Activated CD4-positive, alpha-beta T cell treated with anti-CD3 and anti-CD28 coated beads, Interleukin-2, amount 10 ng/mL, durations not matched to agents 7 days and 5 days (primary cell): ENCODE measurements at regions not wholly inside any gene's neighbourhood (a gene's known extent, or its start where the extent isn't known, plus 50 kb on each side); places are given as distances from the start of the nearest gene placed in this dataset.

Source experiments
- CTCF ChIA-PET: fragments of 350-600 bp; sonication (Branson Sonifier 250); formaldehyde crosslinking; loops from one replicate; lab custom pipeline; 2021; ENCODE audit warnings: antibody characterized with exemption; lab: Charles Lee
- POLR2A ChIA-PET: fragments of 350-600 bp; sonication (Branson Sonifier 250); formaldehyde crosslinking; loops from one replicate; lab custom pipeline; 2021; ENCODE audit warnings: antibody characterized with exemption; lab: Charles Lee
- DNase-seq: peaks from one replicate; pipeline ENCODE4 v3.0.0-alpha.2; 2020
- H3K27ac Mint-ChIP-seq: one replicate; pipeline ENCODE4 v1.8.0; 2021; ENCODE audit warnings: mild to moderate bottlenecking, moderate library complexity, mixed read lengths
- H3K27me3 Mint-ChIP-seq: one replicate; pipeline ENCODE4 v1.8.0; 2021; ENCODE audit warnings: mixed read lengths
- H3K36me3 Mint-ChIP-seq: one replicate; pipeline ENCODE4 v1.8.0; 2021; ENCODE audit warnings: low read depth, mixed read lengths
- H3K4me1 Mint-ChIP-seq: one replicate; pipeline ENCODE4 v1.8.0; 2021; ENCODE audit warnings: mixed read lengths
- H3K4me3 Mint-ChIP-seq: one replicate; pipeline ENCODE4 v1.8.0; 2021; ENCODE audit warnings: mild to moderate bottlenecking, moderate library complexity, mixed read lengths
- H3K9me3 Mint-ChIP-seq: one replicate; pipeline ENCODE4 v1.8.0; 2021; ENCODE audit warnings: mixed read lengths

- H3K36me3 Mint-ChIP-seq = no peaks in the 10 kb centered on the region
- H3K4me3 Mint-ChIP-seq = no peak overlapping the region
- no peak overlapping the region for H3K27ac Mint-ChIP-seq
- DNase-seq = no peak
- CTCF ChIA-PET = no interaction called here
- POLR2A ChIA-PET = no interaction called here
- no peaks in the 10 kb centered on the region for H3K4me1 Mint-ChIP-seq
- H3K9me3 Mint-ChIP-seq = no peaks in the 10 kb centered on the region
- H3K27me3 Mint-ChIP-seq = peaks cover 14% of the 10 kb centered on the region
Observed at GRCh38 chr3:194970066-194970465, 284.4 kb downstream of the FAM43A start.

DNA sequence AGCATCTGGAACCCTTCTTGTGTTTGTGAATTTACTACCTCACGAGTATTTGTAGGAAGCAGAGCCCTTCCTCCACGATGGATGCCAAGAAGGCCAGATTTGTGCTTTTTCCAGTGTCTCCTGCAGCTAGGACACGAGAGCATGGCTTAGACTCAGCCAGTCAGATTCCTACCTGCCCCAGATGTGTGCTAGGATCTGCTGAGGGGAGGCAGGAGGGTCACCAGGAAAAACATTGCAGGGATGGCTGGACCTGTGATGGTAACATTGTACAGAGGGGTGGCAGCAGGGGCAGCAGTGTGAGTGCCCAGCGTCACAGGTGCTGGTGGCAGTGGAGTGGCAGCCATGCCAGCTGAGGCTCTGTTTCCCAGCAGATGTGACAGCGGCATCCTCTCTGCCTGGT lies 285.3 kb downstream of the FAM43A start:
- no peaks in the 10 kb centered on the region for H3K4me1 Mint-ChIP-seq
- no peak overlapping the region for H3K4me3 Mint-ChIP-seq

DNA sequence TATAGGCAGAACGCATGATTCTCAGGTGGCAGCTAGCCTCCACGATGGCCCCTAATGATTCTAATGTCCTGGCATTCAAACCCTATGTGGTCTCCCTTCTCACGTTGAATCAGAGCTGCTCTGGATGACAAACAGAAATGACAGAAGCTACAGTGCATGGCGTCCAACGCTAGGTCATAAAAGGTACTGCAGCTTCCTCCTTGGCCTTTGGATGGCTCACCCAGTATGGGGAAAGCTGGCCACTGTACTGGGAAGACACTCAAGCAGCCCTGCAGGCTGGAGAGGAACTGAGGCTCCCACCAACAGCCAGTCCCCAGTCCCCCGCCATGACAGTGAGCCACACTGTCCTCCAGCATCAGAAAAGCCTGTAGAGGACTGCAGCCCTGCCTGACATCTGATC lies 286.3 kb downstream of the FAM43A start:
- H3K4me3 Mint-ChIP-seq = no peak overlapping the region
- H3K9me3 Mint-ChIP-seq = no peaks in the 10 kb centered on the region
- no peaks in the 10 kb centered on the region for H3K36me3 Mint-ChIP-seq
- CTCF ChIA-PET = interaction anchor here (1.0 to 1.6 kb wide), 2 partner anchors 11 to 15 kb away, joined by 3 to 5 read pairs; no protein-coding TSS in a partner anchor
- H3K27ac Mint-ChIP-seq = no peak overlapping the region
- POLR2A ChIA-PET = no interaction called here
- no peak for DNase-seq
- H3K4me1 Mint-ChIP-seq = no peaks in the 10 kb centered on the region
- H3K27me3 Mint-ChIP-seq = peaks cover 10% of the 10 kb centered on the region

More for the DNA sequence above, 285.3 kb downstream of the FAM43A start:
- CTCF ChIA-PET = interaction anchor here (1.0 to 1.6 kb wide), 2 partner anchors 10 to 16 kb away, joined by 3 to 5 read pairs; no protein-coding TSS in a partner anchor
- DNase-seq = no peak
- POLR2A ChIA-PET = no interaction called here
- H3K27me3 Mint-ChIP-seq = peaks cover 12% of the 10 kb centered on the region
- H3K9me3 Mint-ChIP-seq = no peaks in the 10 kb centered on the region
- H3K27ac Mint-ChIP-seq = no peak overlapping the region
- H3K36me3 Mint-ChIP-seq = no peaks in the 10 kb centered on the region

GRCh38 chr3:194972641-194973040 lies 287.0 kb downstream of the FAM43A start:
- Mint-ChIP-seq H3K27ac (no peak overlapping the region), H3K4me1 (no peaks in the 10 kb centered on the region), H3K9me3 (no peaks in the 10 kb centered on the region), H3K36me3 (no peaks in the 10 kb centered on the region), H3K4me3 (no peak overlapping the region), H3K27me3 (peaks cover 9% of the 10 kb centered on the region)
- ChIA-PET POLR2A (no interaction called here), CTCF (interaction anchor here (1.6 kb wide), 1 partner anchor 14 kb away, joined by 5 read pairs; no protein-coding TSS in a partner anchor)
- DNase-seq = no peak

DNA sequence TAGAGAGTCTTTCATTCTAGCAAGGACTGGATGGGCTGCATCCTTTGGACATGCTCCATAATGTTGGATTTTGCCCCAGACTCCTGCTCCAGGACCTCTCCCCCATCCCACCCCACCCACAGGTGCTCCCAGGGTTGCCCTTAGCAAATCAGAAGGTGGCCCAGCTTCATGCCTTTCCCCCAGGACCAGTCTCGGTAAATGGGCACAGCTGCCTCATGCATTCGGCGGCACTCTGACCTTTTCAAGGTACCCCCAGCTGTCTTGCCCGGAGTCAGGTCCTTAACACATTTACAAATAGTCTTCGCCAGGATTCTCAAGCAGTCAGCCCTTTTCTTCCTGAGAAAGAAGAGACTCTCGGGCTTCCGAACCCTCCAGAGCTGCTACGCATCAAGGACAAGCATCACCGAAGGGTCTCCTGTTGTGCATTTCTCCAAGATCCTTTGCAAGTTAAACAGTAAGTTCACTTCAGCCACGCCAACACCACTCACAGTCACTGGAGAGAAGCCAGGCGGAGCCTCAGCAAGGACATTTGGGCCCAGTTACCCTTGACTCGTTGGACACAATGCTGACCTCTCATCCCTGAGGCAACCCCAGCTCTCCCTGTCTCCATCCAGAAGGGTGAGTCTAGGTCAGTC lies 287.8 kb downstream of the FAM43A start:
- CTCF ChIA-PET = interaction anchor here (1.2 kb wide), 1 partner anchor 101 kb away, joined by 5 read pairs; no protein-coding TSS in a partner anchor
- peaks cover 4% of the 10 kb centered on the region for H3K27me3 Mint-ChIP-seq
- H3K9me3 Mint-ChIP-seq = no peaks in the 10 kb centered on the region
- no peak overlapping the region for H3K27ac Mint-ChIP-seq
- no peaks in the 10 kb centered on the region for H3K36me3 Mint-ChIP-seq
- no peak overlapping the region for H3K4me3 Mint-ChIP-seq
- POLR2A ChIA-PET = no interaction called here
- no peak for DNase-seq
- H3K4me1 Mint-ChIP-seq = no peaks in the 10 kb centered on the region

- H3K4me1 Mint-ChIP-seq = no peaks in the 10 kb centered on the region
- ChIA-PET CTCF (no interaction called here), POLR2A (no interaction called here)
- no peak overlapping the region for H3K4me3 Mint-ChIP-seq
- no peak overlapping the region for H3K27ac Mint-ChIP-seq
- no peaks in the 10 kb centered on the region for H3K27me3 Mint-ChIP-seq
- no peak for DNase-seq
- H3K36me3 Mint-ChIP-seq = no peaks in the 10 kb centered on the region
- H3K9me3 Mint-ChIP-seq = no peaks in the 10 kb centered on the region
Observed at GRCh38 chr3:194974468-194975135, 288.9 kb downstream of the FAM43A start.

DNA sequence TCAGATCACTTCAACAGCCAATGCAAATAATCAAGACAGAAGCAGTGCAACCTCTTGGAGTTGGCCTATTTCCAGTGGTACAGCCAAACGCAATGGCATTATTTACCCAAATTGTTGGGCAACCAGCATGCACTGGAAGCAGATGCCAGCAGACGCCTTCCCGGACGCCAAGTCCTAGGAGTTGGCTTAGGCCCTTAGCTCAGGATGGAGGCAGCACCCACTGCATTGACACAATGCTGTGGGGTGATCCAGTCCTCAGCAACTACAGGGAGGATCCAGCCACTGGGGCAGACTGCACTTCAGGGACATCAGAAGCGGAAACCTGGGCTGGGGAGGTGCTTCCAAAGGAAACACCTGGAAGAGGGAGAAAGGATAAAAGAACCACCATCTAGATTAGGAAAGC lies 290.4 kb downstream of the FAM43A start:
- DNase-seq = no peak
- no peak overlapping the region for H3K27ac Mint-ChIP-seq
- CTCF ChIA-PET = interaction anchor here (0.9 kb wide), 1 partner anchor 10 kb away, joined by 3 read pairs; no protein-coding TSS in a partner anchor

DNA sequence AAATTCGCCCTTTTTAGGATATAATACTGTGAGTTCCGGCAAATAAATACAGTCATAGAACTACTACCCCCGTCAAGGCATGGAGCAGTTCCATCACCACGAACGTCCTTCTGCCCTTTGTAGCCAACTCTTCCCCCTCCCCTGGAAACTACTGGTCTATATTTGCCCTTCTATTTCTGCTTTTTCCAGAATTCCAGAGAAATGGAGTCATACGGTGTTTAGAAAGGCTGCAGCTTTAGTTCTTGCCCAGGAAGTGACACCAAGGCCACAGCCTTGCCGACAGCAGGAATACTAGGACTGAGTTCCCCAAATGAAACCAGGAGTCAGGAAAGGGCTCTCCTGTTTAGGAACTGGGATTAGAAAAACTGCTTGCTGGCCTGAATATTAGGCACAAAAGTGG lies 291.2 kb downstream of the FAM43A start:
- no peaks in the 10 kb centered on the region for H3K4me1 Mint-ChIP-seq
- ChIA-PET POLR2A (no interaction called here), CTCF (interaction anchor here (0.9 kb wide), 1 partner anchor 9 kb away, joined by 3 read pairs; no protein-coding TSS in a partner anchor)
- H3K4me3 Mint-ChIP-seq = no peak overlapping the region
- no peaks in the 10 kb centered on the region for H3K9me3 Mint-ChIP-seq
- H3K36me3 Mint-ChIP-seq = no peaks in the 10 kb centered on the region
- DNase-seq = no peak
- peaks cover 8% of the 10 kb centered on the region for H3K27me3 Mint-ChIP-seq
- no peak overlapping the region for H3K27ac Mint-ChIP-seq

More for the DNA sequence above, 290.4 kb downstream of the FAM43A start:
- H3K36me3 Mint-ChIP-seq = no peaks in the 10 kb centered on the region
- POLR2A ChIA-PET = no interaction called here
- peaks cover 6% of the 10 kb centered on the region for H3K27me3 Mint-ChIP-seq
- no peak overlapping the region for H3K4me3 Mint-ChIP-seq
- no peaks in the 10 kb centered on the region for H3K4me1 Mint-ChIP-seq
- no peaks in the 10 kb centered on the region for H3K9me3 Mint-ChIP-seq

DNA sequence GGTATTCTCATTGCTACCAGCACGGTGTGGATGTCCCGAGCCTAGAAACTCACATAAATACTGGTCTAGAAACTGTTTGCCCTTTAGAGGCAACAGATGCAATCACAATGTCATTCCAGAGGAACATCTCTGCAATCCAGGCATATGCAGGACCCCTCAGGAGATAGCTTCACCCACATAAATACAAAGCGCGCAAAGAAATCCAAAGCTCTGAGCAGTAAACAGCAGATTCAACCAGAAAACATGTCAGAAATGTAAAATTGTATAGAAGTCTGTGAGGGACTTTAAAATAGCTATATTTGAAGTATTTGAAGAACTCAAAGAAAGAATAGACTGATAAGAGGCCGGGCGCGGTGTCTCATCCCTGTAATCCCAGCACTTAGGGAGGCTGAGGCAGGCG lies 291.7 kb downstream of the FAM43A start:
- peaks cover 8% of the 10 kb centered on the region for H3K27me3 Mint-ChIP-seq
- CTCF ChIA-PET = no interaction called here
- H3K36me3 Mint-ChIP-seq = no peaks in the 10 kb centered on the region
- no peak overlapping the region for H3K27ac Mint-ChIP-seq
- no peaks in the 10 kb centered on the region for H3K9me3 Mint-ChIP-seq
- no peak overlapping the region for H3K4me3 Mint-ChIP-seq
- POLR2A ChIA-PET = no interaction called here
- no peak for DNase-seq
- H3K4me1 Mint-ChIP-seq = no peaks in the 10 kb centered on the region

DNA sequence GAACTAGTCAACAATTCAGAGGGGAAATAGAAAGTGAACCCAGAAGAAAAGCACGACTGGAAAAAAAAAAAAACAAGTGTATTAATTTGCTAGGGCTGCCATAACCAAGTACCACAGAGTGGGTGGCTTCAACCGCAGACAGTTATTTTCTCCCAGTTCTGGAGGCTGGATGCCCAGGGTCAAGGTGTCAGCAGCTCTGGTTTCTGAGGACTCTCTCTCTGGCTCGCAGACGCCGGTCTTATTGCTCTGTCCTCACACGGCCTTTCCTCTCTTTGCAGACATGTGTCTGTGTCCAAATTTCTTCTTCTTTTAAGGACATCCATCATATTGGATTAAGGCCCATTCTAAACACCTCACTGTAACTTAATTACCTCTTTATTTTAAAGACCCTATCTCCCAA lies 291.8 kb downstream of the XXYLT1 start:
- no peak overlapping the region for H3K4me3 Mint-ChIP-seq
- no peaks in the 10 kb centered on the region for H3K4me1 Mint-ChIP-seq
- H3K9me3 Mint-ChIP-seq = no peaks in the 10 kb centered on the region
- DNase-seq = no peak
- H3K27ac Mint-ChIP-seq = no peak overlapping the region
- ChIA-PET POLR2A (no interaction called here), CTCF (no interaction called here)
- peaks cover 16% of the 10 kb centered on the region for H3K27me3 Mint-ChIP-seq
- no peaks in the 10 kb centered on the region for H3K36me3 Mint-ChIP-seq

GRCh38 chr3:194982472-194982871 lies 288.5 kb downstream of the XXYLT1 start:
- no peaks in the 10 kb centered on the region for H3K4me1 Mint-ChIP-seq
- no peaks in the 10 kb centered on the region for H3K9me3 Mint-ChIP-seq
- ChIA-PET POLR2A (no interaction called here), CTCF (no interaction called here)
- H3K27me3 Mint-ChIP-seq = peaks cover 24% of the 10 kb centered on the region
- DNase-seq = no peak
- H3K36me3 Mint-ChIP-seq = no peaks in the 10 kb centered on the region
- H3K4me3 Mint-ChIP-seq = no peak overlapping the region
- no peak overlapping the region for H3K27ac Mint-ChIP-seq

- Mint-ChIP-seq H3K9me3 (no peaks in the 10 kb centered on the region), H3K27ac (no peak overlapping the region), H3K4me3 (no peak overlapping the region), H3K36me3 (no peaks in the 10 kb centered on the region), H3K4me1 (no peaks in the 10 kb centered on the region), H3K27me3 (peaks cover 24% of the 10 kb centered on the region)
- DNase-seq = no peak
- ChIA-PET CTCF (no interaction called here), POLR2A (no interaction called here)
Observed at GRCh38 chr3:194983121-194983520, 287.8 kb downstream of the XXYLT1 start.

DNA sequence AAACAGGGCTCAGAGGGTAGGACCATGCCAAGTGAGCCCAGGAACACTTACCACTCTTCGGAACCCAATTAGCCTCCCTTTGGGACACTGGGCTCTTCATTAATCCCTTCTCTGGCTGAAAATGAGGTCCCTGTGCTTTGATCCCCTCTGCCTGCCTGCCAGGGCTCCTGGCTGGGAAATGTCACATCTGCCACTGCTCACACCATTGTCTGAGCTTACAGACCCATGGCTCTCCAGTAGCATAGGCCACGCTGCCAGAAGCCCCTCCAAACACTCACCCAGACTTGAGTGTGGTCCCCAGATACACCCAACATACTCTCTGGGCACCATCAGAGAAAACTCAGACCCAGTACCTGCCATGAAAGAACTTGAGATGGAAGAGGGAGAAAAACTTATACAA lies 287.3 kb downstream of the XXYLT1 start:
- H3K27me3 Mint-ChIP-seq = peaks cover 24% of the 10 kb centered on the region
- H3K4me3 Mint-ChIP-seq = no peak overlapping the region
- no peaks in the 10 kb centered on the region for H3K9me3 Mint-ChIP-seq
- no peaks in the 10 kb centered on the region for H3K36me3 Mint-ChIP-seq
- DNase-seq = no peak
- H3K4me1 Mint-ChIP-seq = no peaks in the 10 kb centered on the region
- no peak overlapping the region for H3K27ac Mint-ChIP-seq
- ChIA-PET POLR2A (no interaction called here), CTCF (no interaction called here)
